ENCODE measurements at regions not wholly inside any gene's neighbourhood (a gene's known extent, or its start where the extent isn't known, plus 50 kb on each side); places are given as distances from the start of the nearest gene placed in this dataset.

- TF ChIP-seq CTCF (IDR thresholded peaks at IDR 0.05; ENCODE audit: insufficient read depth, low read length): no peak
- TF ChIP-seq, protein P1, sequence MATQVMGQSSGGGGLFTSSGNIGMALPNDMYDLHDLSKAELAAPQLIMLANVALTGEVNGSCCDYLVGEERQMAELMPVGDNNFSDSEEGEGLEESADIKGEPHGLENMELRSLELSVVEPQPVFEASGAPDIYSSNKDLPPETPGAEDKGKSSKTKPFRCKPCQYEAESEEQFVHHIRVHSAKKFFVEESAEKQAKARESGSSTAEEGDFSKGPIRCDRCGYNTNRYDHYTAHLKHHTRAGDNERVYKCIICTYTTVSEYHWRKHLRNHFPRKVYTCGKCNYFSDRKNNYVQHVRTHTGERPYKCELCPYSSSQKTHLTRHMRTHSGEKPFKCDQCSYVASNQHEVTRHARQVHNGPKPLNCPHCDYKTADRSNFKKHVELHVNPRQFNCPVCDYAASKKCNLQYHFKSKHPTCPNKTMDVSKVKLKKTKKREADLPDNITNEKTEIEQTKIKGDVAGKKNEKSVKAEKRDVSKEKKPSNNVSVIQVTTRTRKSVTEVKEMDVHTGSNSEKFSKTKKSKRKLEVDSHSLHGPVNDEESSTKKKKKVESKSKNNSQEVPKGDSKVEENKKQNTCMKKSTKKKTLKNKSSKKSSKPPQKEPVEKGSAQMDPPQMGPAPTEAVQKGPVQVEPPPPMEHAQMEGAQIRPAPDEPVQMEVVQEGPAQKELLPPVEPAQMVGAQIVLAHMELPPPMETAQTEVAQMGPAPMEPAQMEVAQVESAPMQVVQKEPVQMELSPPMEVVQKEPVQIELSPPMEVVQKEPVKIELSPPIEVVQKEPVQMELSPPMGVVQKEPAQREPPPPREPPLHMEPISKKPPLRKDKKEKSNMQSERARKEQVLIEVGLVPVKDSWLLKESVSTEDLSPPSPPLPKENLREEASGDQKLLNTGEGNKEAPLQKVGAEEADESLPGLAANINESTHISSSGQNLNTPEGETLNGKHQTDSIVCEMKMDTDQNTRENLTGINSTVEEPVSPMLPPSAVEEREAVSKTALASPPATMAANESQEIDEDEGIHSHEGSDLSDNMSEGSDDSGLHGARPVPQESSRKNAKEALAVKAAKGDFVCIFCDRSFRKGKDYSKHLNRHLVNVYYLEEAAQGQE (IDR thresholded peaks at IDR 0.05; ENCODE audit: insufficient replicate concordance, low read depth): no peak
- TF ChIP-seq POLR2AphosphoS5 (IDR thresholded peaks at IDR 0.05; ENCODE audit: low read depth): no peak
- TF ChIP-seq GABPA (IDR thresholded peaks at IDR 0.05; ENCODE audit: low read depth): no peak
Measured at GRCh38 chr4:178322524-178323183, 880.4 kb upstream of the AGA start.

All from HL-60 (cell line).